Fibroblast of villous mesenchyme (primary cell): ENCODE measurements at regions not wholly inside any gene's neighbourhood (a gene's known extent, or its start where the extent isn't known, plus 50 kb on each side); places are given as distances from the start of the nearest gene placed in this dataset.

Experiments used
- DNase-seq: peaks from one replicate; pipeline ENCODE4 v3.0.0-alpha.2; 2010; ENCODE audit warnings: low read depth
- H3K4me3 ChIP-seq: 2 replicates; pipeline ENCODE4 v1.5.1; 2011; ENCODE audit warnings: low read depth, mild to moderate bottlenecking, low read length
- TF ChIP-seq, protein P1 (sequence below): IDR thresholded peaks from 2 replicates; pipeline ENCODE4 v1.5.1; 2012; ENCODE audit warnings: low read depth, mild to moderate bottlenecking, low read length; ENCODE audit not compliant: insufficient read depth

DNA sequence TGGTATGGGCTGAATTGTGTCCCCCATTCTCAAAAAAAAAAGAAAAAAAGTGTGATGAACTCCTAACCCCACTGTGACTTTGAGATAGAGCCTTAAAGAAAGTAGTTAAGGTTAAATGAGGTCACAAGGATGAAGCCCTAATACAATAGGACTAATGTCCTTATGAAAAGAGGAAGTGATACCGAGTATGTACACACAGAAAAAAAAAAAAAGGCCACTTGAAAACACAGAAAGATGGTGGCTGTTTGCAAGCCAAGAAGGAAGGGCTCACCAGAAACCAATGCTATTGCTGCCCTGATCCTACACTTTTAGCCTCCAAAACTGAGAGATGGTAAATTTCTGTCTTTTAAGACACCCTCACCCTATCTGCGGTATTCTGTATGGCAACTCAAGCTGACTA lies 955.6 kb downstream of the PCDH17 start:
- TF ChIP-seq, protein P1, sequence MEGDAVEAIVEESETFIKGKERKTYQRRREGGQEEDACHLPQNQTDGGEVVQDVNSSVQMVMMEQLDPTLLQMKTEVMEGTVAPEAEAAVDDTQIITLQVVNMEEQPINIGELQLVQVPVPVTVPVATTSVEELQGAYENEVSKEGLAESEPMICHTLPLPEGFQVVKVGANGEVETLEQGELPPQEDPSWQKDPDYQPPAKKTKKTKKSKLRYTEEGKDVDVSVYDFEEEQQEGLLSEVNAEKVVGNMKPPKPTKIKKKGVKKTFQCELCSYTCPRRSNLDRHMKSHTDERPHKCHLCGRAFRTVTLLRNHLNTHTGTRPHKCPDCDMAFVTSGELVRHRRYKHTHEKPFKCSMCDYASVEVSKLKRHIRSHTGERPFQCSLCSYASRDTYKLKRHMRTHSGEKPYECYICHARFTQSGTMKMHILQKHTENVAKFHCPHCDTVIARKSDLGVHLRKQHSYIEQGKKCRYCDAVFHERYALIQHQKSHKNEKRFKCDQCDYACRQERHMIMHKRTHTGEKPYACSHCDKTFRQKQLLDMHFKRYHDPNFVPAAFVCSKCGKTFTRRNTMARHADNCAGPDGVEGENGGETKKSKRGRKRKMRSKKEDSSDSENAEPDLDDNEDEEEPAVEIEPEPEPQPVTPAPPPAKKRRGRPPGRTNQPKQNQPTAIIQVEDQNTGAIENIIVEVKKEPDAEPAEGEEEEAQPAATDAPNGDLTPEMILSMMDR: no peak
- no peak for DNase-seq
- no peak overlapping the region for H3K4me3 ChIP-seq

DNA sequence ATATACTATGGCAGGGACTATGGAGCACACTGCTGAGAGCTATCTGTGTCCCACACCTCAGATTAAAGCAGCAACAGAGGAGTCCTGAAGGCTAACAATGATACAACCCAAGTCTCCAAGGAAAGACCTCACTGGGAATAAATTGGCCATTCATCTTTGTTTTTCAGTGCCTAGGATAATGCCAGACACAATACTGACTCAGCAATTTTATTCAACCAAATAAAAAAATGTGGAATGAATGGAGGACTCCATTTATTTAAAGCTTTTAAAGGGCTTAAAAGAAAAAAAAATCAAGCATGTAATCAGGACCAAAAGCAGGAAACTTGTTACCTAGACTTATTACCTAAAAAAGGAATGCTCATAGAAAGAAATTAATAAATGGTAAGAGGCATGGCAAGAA lies 960.5 kb downstream of the PCDH17 start:
- TF ChIP-seq, protein P1: no peak
- H3K4me3 ChIP-seq: no peak overlapping the region
- no peak for DNase-seq

GRCh38 chr13:58592786-58593185 lies 961.2 kb downstream of the PCDH17 start:
- DNase-seq: no peak
- H3K4me3 ChIP-seq: no peak overlapping the region
- TF ChIP-seq, protein P1: no peak

DNA sequence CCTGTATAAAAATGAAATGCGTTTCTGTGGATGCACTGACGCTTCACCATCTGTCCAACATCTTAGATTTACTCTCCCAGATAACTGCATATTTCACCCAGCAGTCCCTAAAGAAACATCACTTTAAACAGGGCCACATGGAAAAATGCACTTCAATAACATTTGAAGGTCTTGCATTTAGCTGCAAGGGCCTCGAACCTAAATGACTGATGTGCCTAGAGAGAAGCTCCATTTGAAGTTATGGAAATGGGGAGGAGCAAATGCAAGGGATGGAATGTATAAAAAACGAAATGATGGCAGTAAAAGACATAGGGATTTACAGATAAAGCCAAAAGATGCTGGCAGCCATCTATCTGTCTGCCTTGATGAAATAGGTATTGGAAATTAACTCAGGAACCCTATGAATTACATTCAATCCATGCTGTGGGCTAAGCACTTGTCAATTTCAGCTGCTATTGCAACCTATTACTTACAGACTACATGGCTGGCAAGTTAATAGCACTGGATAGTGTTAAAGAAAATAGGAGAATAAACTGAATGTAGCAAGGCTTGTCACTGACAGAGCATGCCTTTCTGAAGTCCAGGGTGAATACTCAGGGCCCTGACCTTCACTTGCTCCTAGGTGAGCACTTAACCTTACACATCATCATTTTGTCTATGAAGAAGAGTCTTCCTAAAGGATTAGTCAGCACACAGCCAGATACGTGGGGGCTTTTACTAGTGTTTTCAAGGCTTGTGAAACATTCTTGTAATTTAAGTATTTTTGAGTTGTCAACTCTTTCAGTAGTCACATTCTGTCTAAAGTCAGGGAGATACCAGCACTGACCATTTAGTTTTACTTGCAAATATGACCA lies 963.4 kb downstream of the PCDH17 start:
- TF ChIP-seq, protein P1: no peak
- DNase-seq: no peak
- no peak overlapping the region for H3K4me3 ChIP-seq

DNA sequence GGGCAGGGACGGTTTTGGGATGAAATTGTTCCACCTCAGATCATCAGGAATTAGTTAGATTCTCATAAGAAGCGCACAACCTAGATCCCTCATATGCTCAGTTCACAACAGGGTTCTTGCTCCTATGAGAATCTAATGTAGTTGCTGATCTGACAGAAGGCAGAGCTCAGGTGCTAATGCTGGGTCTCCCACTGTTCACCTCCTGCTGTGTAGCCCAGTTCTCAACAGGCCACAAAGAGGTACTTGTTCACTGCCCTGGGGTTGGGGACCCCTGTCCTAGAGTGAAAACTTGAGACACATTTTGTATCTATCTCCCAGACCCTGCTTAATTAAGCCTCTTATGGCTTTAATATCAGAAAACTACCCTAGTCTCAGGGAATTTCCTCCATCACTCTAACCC lies 966.0 kb downstream of the PCDH17 start:
- DNase-seq: no peak
- no peak overlapping the region for H3K4me3 ChIP-seq
- TF ChIP-seq, protein P1: no peak

DNA sequence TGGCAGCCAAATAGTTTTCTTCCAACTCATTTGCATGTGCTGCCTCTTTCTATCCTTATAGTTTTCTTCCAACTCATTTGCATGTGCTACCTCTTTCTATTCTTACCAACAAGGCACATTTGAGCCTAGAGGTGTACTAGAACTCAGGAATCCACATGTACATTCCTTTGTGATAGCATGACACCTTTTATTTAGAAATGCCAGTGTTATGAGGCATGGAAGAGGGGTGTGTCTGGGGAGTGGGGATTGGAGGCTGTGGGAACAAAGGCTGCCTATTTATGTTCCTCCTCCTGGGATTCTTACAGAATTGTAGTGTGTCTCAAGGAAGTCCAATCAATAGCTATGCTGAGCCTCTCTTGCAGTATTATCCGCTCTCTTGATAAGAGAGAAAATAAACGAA lies 966.7 kb downstream of the PCDH17 start:
- no peak for DNase-seq
- no peak overlapping the region for H3K4me3 ChIP-seq
- TF ChIP-seq, protein P1: no peak

- H3K4me3 ChIP-seq: no peak overlapping the region
- TF ChIP-seq, protein P1: no peak
- no peak for DNase-seq
These were observed 979.6 kb downstream of the PCDH17 start for GRCh38 chr13:58611117-58611516.
